Breast epithelium (tissue), 3 donors: ENCODE measurements at regions not wholly inside any gene's neighbourhood (a gene's known extent, or its start where the extent isn't known, plus 50 kb on each side); places are given as distances from the start of the nearest gene placed in this dataset.

ENCODE experiments used
- CTCF ChIP-seq, 3 donors: fragments of 450-650 bp; IDR thresholded peaks; one replicate each; pipeline ENCODE4 v1.5.1; 2016 to 2017; ENCODE audit warnings: antibody characterized with exemption in 3 of 3, mild to moderate bottlenecking in 3 of 3, moderate library complexity in 3 of 3
- POLR2AphosphoS5 ChIP-seq, 3 donors: sonication (generic); formaldehyde crosslinking; IDR thresholded peaks; one replicate each; pipeline ENCODE4 v1.6.1; 2017; ENCODE audit warnings: antibody characterized with exemption in 3 of 3

- TF ChIP-seq POLR2AphosphoS5 (IDR thresholded peaks at IDR 0.05) = no peak
- TF ChIP-seq CTCF (IDR thresholded peaks at IDR 0.05) = no peak
Measured at GRCh38 chr14:36402867-36403266, 82.4 kb upstream of the MBIP start.
